T-helper 17 cell (primary cell): ENCODE measurements at regions not wholly inside any gene's neighbourhood (a gene's known extent, or its start where the extent isn't known, plus 50 kb on each side); places are given as distances from the start of the nearest gene placed in this dataset.

Experiments
- ATAC-seq: fragments of 150-1000 bp; cut with Tn5 transposase; 2 replicates; pipeline ENCODE4 v1.10.0; 2021; ENCODE audit warnings: mild to moderate bottlenecking, moderate library complexity
- DNase-seq, 3 donors: peaks; one replicate each; pipeline versions ENCODE4 v3.0.0 to v3.0.0-alpha.2; 2020 to 2021
- H3K9me3 ChIP-seq: one replicate; pipeline ENCODE4 v1.7.0; 2013; ENCODE audit warnings: low read length, mild to moderate bottlenecking; ENCODE audit not compliant: control insufficient read depth, poor library complexity, severe bottlenecking
- H3K27ac Mint-ChIP-seq: one replicate; pipeline ENCODE4 v1.8.0; 2022; ENCODE audit warnings: mild to moderate bottlenecking, moderate library complexity, mixed read lengths
- H3K27me3 Mint-ChIP-seq: one replicate; pipeline ENCODE4 v1.8.0; 2022; ENCODE audit warnings: mixed read lengths
- H3K36me3 Mint-ChIP-seq: one replicate; pipeline ENCODE4 v1.8.0; 2022; ENCODE audit warnings: low read depth, mixed read lengths
- H3K4me1 Mint-ChIP-seq: one replicate; pipeline ENCODE4 v1.8.0; 2022; ENCODE audit warnings: mild to moderate bottlenecking, mixed read lengths
- H3K4me3 Mint-ChIP-seq: one replicate; pipeline ENCODE4 v1.8.0; 2022; ENCODE audit warnings: mild to moderate bottlenecking, moderate library complexity, mixed read lengths

DNA sequence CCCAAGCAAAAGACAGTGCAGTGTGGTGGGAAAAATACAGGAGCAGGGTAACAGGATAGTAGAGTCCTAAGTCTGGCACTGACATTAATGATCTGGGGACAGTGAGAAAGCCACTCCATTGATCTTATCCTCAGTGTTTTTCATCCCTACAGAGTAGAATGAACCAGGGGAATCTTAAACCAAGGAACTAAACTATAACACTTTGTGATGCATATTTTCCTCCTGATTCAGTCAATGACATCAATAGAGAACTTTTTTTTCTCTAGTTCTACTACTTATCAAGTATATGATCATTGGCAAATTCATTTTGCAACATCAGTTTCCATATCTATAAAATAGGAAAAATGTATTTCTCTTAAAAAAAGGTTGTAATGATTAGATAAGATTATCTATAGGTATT, 151.1 kb downstream of the TMEM26 start:
- no peak overlapping the region for H3K4me3 Mint-ChIP-seq
- H3K27me3 Mint-ChIP-seq: no peaks in the 10 kb centered on the region
- no peak overlapping the region for H3K27ac Mint-ChIP-seq

DNA sequence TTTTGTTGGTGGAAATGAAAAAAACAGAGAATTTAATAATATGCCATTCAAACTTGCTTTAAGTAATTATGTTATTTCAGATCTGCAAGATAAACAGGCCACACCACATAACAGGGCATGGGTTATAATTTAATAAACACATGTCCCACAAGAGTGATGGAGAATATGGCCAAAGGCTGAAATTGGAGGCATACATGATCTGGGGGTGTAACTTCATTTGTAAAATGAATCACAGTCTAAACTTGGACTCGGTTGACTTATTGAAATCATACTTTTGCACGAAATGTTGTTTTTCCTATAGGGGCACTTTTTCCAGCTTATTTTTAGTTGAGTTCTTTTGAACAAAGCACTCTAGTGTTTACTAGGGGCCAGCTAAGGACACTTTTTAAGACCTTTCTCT, 151.6 kb downstream of the TMEM26 start:
- H3K36me3 Mint-ChIP-seq: peaks cover 2% of the 10 kb centered on the region
- DNase-seq: no peak
- H3K27me3 Mint-ChIP-seq: no peaks in the 10 kb centered on the region
- no peak for ATAC-seq
- H3K4me3 Mint-ChIP-seq: no peak overlapping the region
- no peak overlapping the region for H3K27ac Mint-ChIP-seq
- H3K9me3 ChIP-seq: no peaks in the 10 kb centered on the region
- no peaks in the 10 kb centered on the region for H3K4me1 Mint-ChIP-seq

More for the DNA sequence above, 151.1 kb downstream of the TMEM26 start:
- DNase-seq (no peak), ATAC-seq (no peak)
- peaks cover 2% of the 10 kb centered on the region for H3K36me3 Mint-ChIP-seq
- H3K9me3 ChIP-seq: no peaks in the 10 kb centered on the region
- H3K4me1 Mint-ChIP-seq: no peaks in the 10 kb centered on the region

GRCh38 chr10:61299841-61300240, 153.3 kb downstream of the TMEM26 start:
- Mint-ChIP-seq H3K27me3 (no peaks in the 10 kb centered on the region), H3K4me3 (no peak overlapping the region), H3K4me1 (no peaks in the 10 kb centered on the region), H3K36me3 (peaks cover 2% of the 10 kb centered on the region), H3K27ac (no peak overlapping the region)
- DNase-seq (no peak), ATAC-seq (no peak)
- no peaks in the 10 kb centered on the region for H3K9me3 ChIP-seq

DNA sequence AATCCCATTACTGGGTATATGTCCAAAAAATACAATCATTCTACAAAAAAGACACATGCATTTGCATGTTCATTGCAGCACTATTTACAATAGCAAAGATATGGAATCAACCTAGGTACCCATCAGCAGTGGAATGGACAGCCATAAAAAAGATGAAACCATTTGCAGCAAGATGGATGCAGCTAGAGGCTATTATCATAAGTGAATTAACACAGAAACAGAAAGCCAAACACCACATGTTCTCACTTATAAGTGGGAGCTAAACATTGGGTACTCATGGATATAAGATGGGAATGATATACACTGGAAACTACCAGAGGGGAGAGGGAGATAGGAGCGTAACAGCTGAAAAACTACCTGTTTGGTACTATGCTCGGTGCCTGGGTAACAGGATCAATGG, 154.0 kb downstream of the TMEM26 start:
- ATAC-seq: no peak
- Mint-ChIP-seq H3K4me3 (no peak overlapping the region), H3K4me1 (no peaks in the 10 kb centered on the region), H3K27me3 (no peaks in the 10 kb centered on the region), H3K36me3 (peaks cover 2% of the 10 kb centered on the region), H3K27ac (no peak overlapping the region)
- no peaks in the 10 kb centered on the region for H3K9me3 ChIP-seq
- no peak for DNase-seq

GRCh38 chr10:61298194-61298593, 155.0 kb downstream of the TMEM26 start:
- Mint-ChIP-seq H3K4me3 (no peak overlapping the region), H3K36me3 (peaks cover 2% of the 10 kb centered on the region), H3K4me1 (no peaks in the 10 kb centered on the region), H3K27me3 (peaks cover under 1% of the 10 kb centered on the region), H3K27ac (no peak overlapping the region)
- DNase-seq (no peak), ATAC-seq (no peak)
- no peaks in the 10 kb centered on the region for H3K9me3 ChIP-seq

GRCh38 chr10:61296161-61296560, 157.0 kb downstream of the TMEM26 start:
- Mint-ChIP-seq H3K36me3 (peaks cover 2% of the 10 kb centered on the region), H3K27me3 (peaks cover 10% of the 10 kb centered on the region), H3K4me3 (no peak overlapping the region), H3K27ac (no peak overlapping the region), H3K4me1 (no peaks in the 10 kb centered on the region)
- DNase-seq (no peak), ATAC-seq (no peak)
- no peaks in the 10 kb centered on the region for H3K9me3 ChIP-seq

- H3K4me1 Mint-ChIP-seq: no peaks in the 10 kb centered on the region
- H3K4me3 Mint-ChIP-seq: no peak overlapping the region
- no peaks in the 10 kb centered on the region for H3K9me3 ChIP-seq
- no peak overlapping the region for H3K27ac Mint-ChIP-seq
- DNase-seq (no peak), ATAC-seq (no peak)
- H3K36me3 Mint-ChIP-seq: peaks cover 2% of the 10 kb centered on the region
- H3K27me3 Mint-ChIP-seq: peaks cover 10% of the 10 kb centered on the region
Measured at GRCh38 chr10:61294131-61294530, 159.1 kb downstream of the TMEM26 start.

GRCh38 chr10:61289813-61290212, 163.4 kb downstream of the TMEM26 start:
- H3K36me3 Mint-ChIP-seq: no peaks in the 10 kb centered on the region
- H3K27ac Mint-ChIP-seq: no peak overlapping the region
- H3K4me1 Mint-ChIP-seq: peaks cover 9% of the 10 kb centered on the region
- no peak overlapping the region for H3K4me3 Mint-ChIP-seq
- DNase-seq (no peak), ATAC-seq (no peak)
- H3K27me3 Mint-ChIP-seq: peaks cover 10% of the 10 kb centered on the region
- no peaks in the 10 kb centered on the region for H3K9me3 ChIP-seq

- H3K9me3 ChIP-seq: no peaks in the 10 kb centered on the region
- Mint-ChIP-seq H3K4me1 (peaks cover 9% of the 10 kb centered on the region), H3K27ac (peak overlapping the region; percentile 1), H3K4me3 (no peak overlapping the region), H3K27me3 (no peaks in the 10 kb centered on the region), H3K36me3 (no peaks in the 10 kb centered on the region)
- ATAC-seq (peak; percentile 92), DNase-seq (no peak)
Measured at GRCh38 chr10:61286686-61287085, 166.5 kb downstream of the TMEM26 start.

GRCh38 chr10:61285749-61286148, 167.4 kb downstream of the TMEM26 start:
- H3K27me3 Mint-ChIP-seq: no peaks in the 10 kb centered on the region
- H3K9me3 ChIP-seq: no peaks in the 10 kb centered on the region
- no peak for ATAC-seq
- DNase-seq: no peak
- H3K36me3 Mint-ChIP-seq: no peaks in the 10 kb centered on the region
- no peak overlapping the region for H3K4me3 Mint-ChIP-seq
- H3K27ac Mint-ChIP-seq: no peak overlapping the region
- peaks cover 9% of the 10 kb centered on the region for H3K4me1 Mint-ChIP-seq

GRCh38 chr10:61284222-61284890, 168.8 kb downstream of the TMEM26 start:
- Mint-ChIP-seq H3K27me3 (no peaks in the 10 kb centered on the region), H3K27ac (no peak overlapping the region), H3K4me3 (peak overlapping the region; percentile 56), H3K4me1 (peaks cover 9% of the 10 kb centered on the region), H3K36me3 (no peaks in the 10 kb centered on the region)
- ATAC-seq: peak; percentile 42
- no peak for DNase-seq
- no peaks in the 10 kb centered on the region for H3K9me3 ChIP-seq

GRCh38 chr10:61283481-61284221, 169.5 kb downstream of the TMEM26 start:
- DNase-seq: no peak
- Mint-ChIP-seq H3K27me3 (no peaks in the 10 kb centered on the region), H3K36me3 (no peaks in the 10 kb centered on the region), H3K4me3 (no peak overlapping the region), H3K27ac (no peak overlapping the region), H3K4me1 (peaks cover 9% of the 10 kb centered on the region)
- H3K9me3 ChIP-seq: no peaks in the 10 kb centered on the region
- ATAC-seq: no peak

- no peak for DNase-seq
- peaks cover 9% of the 10 kb centered on the region for H3K4me1 Mint-ChIP-seq
- no peaks in the 10 kb centered on the region for H3K9me3 ChIP-seq
- ATAC-seq: no peak
- no peaks in the 10 kb centered on the region for H3K36me3 Mint-ChIP-seq
- no peaks in the 10 kb centered on the region for H3K27me3 Mint-ChIP-seq
- no peak overlapping the region for H3K4me3 Mint-ChIP-seq
- no peak overlapping the region for H3K27ac Mint-ChIP-seq
Measured at GRCh38 chr10:61283066-61283465, 170.1 kb downstream of the TMEM26 start.

GRCh38 chr10:61280303-61280702, 172.9 kb downstream of the TMEM26 start:
- no peak for DNase-seq
- no peaks in the 10 kb centered on the region for H3K9me3 ChIP-seq
- H3K27me3 Mint-ChIP-seq: no peaks in the 10 kb centered on the region
- ATAC-seq: no peak
- H3K4me3 Mint-ChIP-seq: no peak overlapping the region
- H3K4me1 Mint-ChIP-seq: no peaks in the 10 kb centered on the region
- H3K27ac Mint-ChIP-seq: no peak overlapping the region
- H3K36me3 Mint-ChIP-seq: no peaks in the 10 kb centered on the region
